SK-N-SH (cell line): ENCODE measurements at regions not wholly inside any gene's neighbourhood (a gene's known extent, or its start where the extent isn't known, plus 50 kb on each side); places are given as distances from the start of the nearest gene placed in this dataset.

Experiments used
- CTCF ChIA-PET: fragments of 300-600, 350-600 bp; formaldehyde crosslinking; extraction: SDS; loops from one replicate; lab custom pipeline; 2021; lab: Yijun Ruan, JAX
- POLR2A ChIA-PET: fragments of 350-600 bp; sonication (Branson Sonifier 250); formaldehyde crosslinking; extraction: SDS; loops from one replicate; lab custom pipeline; 2020; ENCODE audit warnings: antibody characterized with exemption, inconsistent platforms; lab: Yijun Ruan, JAX
- DNase-seq: peaks from one replicate; pipeline ENCODE4 v3.0.0; 2012
- H2AFZ ChIP-seq: fragments of 200-600 bp; sonication (generic); 2 replicates; pipeline ENCODE4 v1.8.1; 2016; ENCODE audit warnings: antibody characterized with exemption, mild to moderate bottlenecking, low read depth
- H3F3A ChIP-seq: fragments of 200-600 bp; sonication (generic); replicated peaks from 2 replicates; pipeline ENCODE3; 2016; ENCODE audit warnings: antibody characterized with exemption, mild to moderate bottlenecking; ENCODE audit not compliant: insufficient read depth
- H3K27ac ChIP-seq, 2 experiments: fragments of 200-500 bp in 1 of 2; fragments of 200-600 bp in 1 of 2; sonication (Bioruptor generic) in 1 of 2; sonication (generic), shearing (Covaris generic) in 1 of 2; 2 replicates each; pipeline versions ENCODE4 v1.5.1 to v1.6.1; 2014 to 2016; ENCODE audit warnings: low read depth in 2 of 2, inconsistent platforms in 1 of 2, low read length in 1 of 2, mild to moderate bottlenecking in 1 of 2, mixed read lengths in 1 of 2
- H3K27me3 ChIP-seq: fragments of 200-600 bp; sonication (generic), shearing (Covaris generic); 2 replicates; pipeline ENCODE4 v1.6.1; 2016; ENCODE audit warnings: mixed run types; ENCODE audit not compliant: insufficient read depth
- H3K36me3 ChIP-seq, 2 experiments: fragments of 200-500 bp in 1 of 2; fragments of 200-600 bp in 1 of 2; sonication (Bioruptor generic) in 1 of 2; sonication (generic) in 1 of 2; replicated peaks in 1 of 2; 2 replicates each; pipeline versions ENCODE3 to v1.5.1; 2014 to 2016; ENCODE audit warnings: low read length in 1 of 2, mild to moderate bottlenecking in 1 of 2; ENCODE audit not compliant: insufficient read depth in 2 of 2, control insufficient read depth in 1 of 2
- H3K4me1 ChIP-seq, 2 experiments: fragments of 200-500 bp in 1 of 2; fragments of 200-600 bp in 1 of 2; sonication (Bioruptor generic) in 1 of 2; sonication (generic), shearing (Covaris generic) in 1 of 2; 2 replicates each; pipeline versions ENCODE4 v1.5.1 to v1.6.1; 2014 to 2016; ENCODE audit warnings: low read depth in 1 of 2, low read length in 1 of 2, mixed run types in 1 of 2; ENCODE audit not compliant: insufficient read depth in 2 of 2, control insufficient read depth in 1 of 2
- H3K4me2 ChIP-seq: fragments of 200-600 bp; sonication (generic), shearing (Covaris generic); 2 replicates; pipeline ENCODE4 v1.6.1; 2017; ENCODE audit warnings: mixed run types
- H3K4me3 ChIP-seq, 2 experiments: fragments of 200-500 bp in 1 of 2; fragments of 200-600 bp in 1 of 2; sonication (Bioruptor generic) in 1 of 2; sonication (generic), shearing (Covaris generic) in 1 of 2; 2 replicates each; pipeline versions ENCODE4 v1.5.1 to v1.8.1; 2014 to 2016; ENCODE audit warnings: low read depth in 2 of 2, inconsistent platforms in 1 of 2, low read length in 1 of 2, mild to moderate bottlenecking in 1 of 2, mixed read lengths in 1 of 2, moderate library complexity in 1 of 2
- H3K79me2 ChIP-seq: fragments of 200-600 bp; sonication (generic); 2 replicates; pipeline ENCODE4 v1.8.1; 2017; ENCODE audit warnings: mild to moderate bottlenecking; ENCODE audit not compliant: insufficient read depth
- H3K9ac ChIP-seq: fragments of 200-600 bp; sonication (generic); 2 replicates; pipeline ENCODE4 v1.6.1; 2017; ENCODE audit warnings: mixed run types
- H3K9me2 ChIP-seq: fragments of 200-600 bp; sonication (generic); 2 replicates; pipeline ENCODE4 v1.6.1; 2017; ENCODE audit warnings: mixed run types
- H3K9me3 ChIP-seq: fragments of 200-600 bp; sonication (generic); 2 replicates; pipeline ENCODE4 v1.6.1; 2017; ENCODE audit warnings: mixed run types, mild to moderate bottlenecking, moderate library complexity
- H4K20me1 ChIP-seq: fragments of 200-600 bp; sonication (generic); 2 replicates; pipeline ENCODE4 v1.6.1; 2017; ENCODE audit warnings: mild to moderate bottlenecking, mixed run types; ENCODE audit not compliant: insufficient read depth
- EZH2phosphoT487 ChIP-seq: fragments of 200-600 bp; sonication (generic); IDR thresholded peaks from 2 replicates; pipeline ENCODE4 v1.6.1; 2017; ENCODE audit warnings: low read depth, mixed run types, mild to moderate bottlenecking, antibody characterized with exemption, moderate library complexity, borderline replicate concordance
- FOXJ3 ChIP-seq: sonication (generic); formaldehyde crosslinking; IDR thresholded peaks from 2 replicates; pipeline ENCODE4 v1.5.1; 2020; ENCODE audit warnings: mild to moderate bottlenecking, missing genetic modification reagents
- FOXM1 ChIP-seq: IDR thresholded peaks from 2 replicates; pipeline ENCODE4 v1.4.0; 2012; ENCODE audit warnings: low read depth, mild to moderate bottlenecking
- GABPA ChIP-seq: IDR thresholded peaks from 2 replicates; pipeline ENCODE4 v1.4.0; 2012; ENCODE audit warnings: low read depth, mild to moderate bottlenecking
- MEF2A ChIP-seq: IDR thresholded peaks from 2 replicates; pipeline ENCODE4 v1.4.0; 2012; ENCODE audit warnings: low read depth, borderline replicate concordance
- NRF1 ChIP-seq: IDR thresholded peaks from 2 replicates; pipeline ENCODE4 v1.6.1; 2012; ENCODE audit warnings: low read depth, mild to moderate bottlenecking, low read length
- POLR2AphosphoS5 ChIP-seq: IDR thresholded peaks from 2 replicates; pipeline ENCODE4 v1.6.1; 2012; ENCODE audit warnings: low read depth, low read length
- RAD21 ChIP-seq: IDR thresholded peaks from 2 replicates; pipeline ENCODE4 v1.6.1; 2012; ENCODE audit warnings: mild to moderate bottlenecking, low read length
- RFX5 ChIP-seq: IDR thresholded peaks from 2 replicates; pipeline ENCODE4 v1.6.1; 2012; ENCODE audit warnings: mild to moderate bottlenecking, improper control_type of control experiment, low read length
- SIN3A ChIP-seq: IDR thresholded peaks from 2 replicates; pipeline ENCODE4 v1.6.1; 2012; ENCODE audit warnings: low read depth, mild to moderate bottlenecking, low read length, moderate library complexity, borderline replicate concordance
- SMC3 ChIP-seq: IDR thresholded peaks from 2 replicates; pipeline ENCODE4 v1.6.1; 2012; ENCODE audit warnings: low read depth, low read length, improper control_type of control experiment
- YY1 ChIP-seq: IDR thresholded peaks from 2 replicates; pipeline ENCODE4 v1.4.0; 2012; ENCODE audit warnings: low read depth, mild to moderate bottlenecking
- WGBS: methylation state at CpG from one replicate; pipeline ENCODE4 v1.1.6; 2017; ENCODE audit warnings: low lambda C conversion rate; 5-methylcytosine and 5-hydroxymethylcytosine counted together
- TF ChIP-seq, protein P1 (sequence below): IDR thresholded peaks from 2 replicates; pipeline ENCODE4 v1.4.0; 2012; ENCODE audit warnings: low read depth, borderline replicate concordance
- TF ChIP-seq, protein P2 (sequence below): fragments of 150-350 bp; IDR thresholded peaks from 2 replicates; pipeline ENCODE4 v1.6.1; 2017; ENCODE audit warnings: antibody characterized with exemption, low read length, low read depth, borderline replicate concordance
- TF ChIP-seq, protein P3 (sequence below): IDR thresholded peaks from 2 replicates; pipeline ENCODE4 v1.6.1; 2012; ENCODE audit warnings: mild to moderate bottlenecking, low read depth, low read length, moderate library complexity
- TF ChIP-seq, protein P4 (sequence below): fragments of 200-600 bp; sonication (generic); IDR thresholded peaks from 2 replicates; pipeline ENCODE4 v1.6.1; 2017; ENCODE audit warnings: antibody characterized with exemption, mild to moderate bottlenecking, moderate library complexity
- TF ChIP-seq, protein P5 (sequence below): IDR thresholded peaks from 2 replicates; pipeline ENCODE4; 2012

DNA sequence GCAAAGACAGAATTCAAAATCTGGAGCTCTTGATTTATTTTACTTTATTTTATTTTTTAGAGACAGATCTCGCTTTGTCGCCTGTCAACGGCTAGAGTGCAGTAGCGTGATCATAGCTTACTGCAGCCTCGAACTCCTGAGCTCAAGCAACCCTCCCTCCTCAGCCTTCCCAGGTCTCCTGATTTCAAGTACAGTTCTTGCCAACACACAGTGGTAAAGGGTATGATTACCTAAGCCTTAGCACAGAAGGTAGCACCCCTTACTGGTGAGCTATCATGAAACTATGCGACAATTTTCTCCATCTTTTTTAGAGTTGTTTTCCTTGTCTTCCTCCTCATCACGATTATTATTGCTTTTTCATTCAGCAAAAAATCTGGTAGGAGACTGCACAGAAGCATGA is 94.3 kb upstream of the ETV6 start:
- Histone ChIP-seq H3K4me3 (no peak overlapping the region), H3K36me3 (no peaks in the 10 kb centered on the region), H3K4me1 (peaks cover 0 to 2% of the 10 kb centered on the region in 2 experiments; a peak in 1 of 4 replicates), H3K4me2 (no peak overlapping the region), H3K79me2 (no peaks in the 10 kb centered on the region), H2AFZ (no peak overlapping the region), H3K9me3 (no peaks in the 10 kb centered on the region), H3K27ac (no peak overlapping the region), H4K20me1 (no peaks in the 10 kb centered on the region), H3K9me2 (no peaks in the 10 kb centered on the region), H3K27me3 (no peaks in the 10 kb centered on the region), H3K9ac (no peak overlapping the region), H3F3A (no peaks in the 10 kb centered on the region)
- WGBS = 76% methylated on average over 7 of the region's 7 CpGs
- POLR2A ChIA-PET = no interaction called here
- CTCF ChIA-PET = interaction anchor here (0.9 to 5.6 kb wide), 9 partner anchors 9 to 1150 kb away, joined by 3 to 33 read pairs (median 3); no protein-coding TSS in a partner anchor
- TF ChIP-seq FOXJ3 (CRISPR knock-in tag) = no peak
- TF ChIP-seq, protein P1, sequence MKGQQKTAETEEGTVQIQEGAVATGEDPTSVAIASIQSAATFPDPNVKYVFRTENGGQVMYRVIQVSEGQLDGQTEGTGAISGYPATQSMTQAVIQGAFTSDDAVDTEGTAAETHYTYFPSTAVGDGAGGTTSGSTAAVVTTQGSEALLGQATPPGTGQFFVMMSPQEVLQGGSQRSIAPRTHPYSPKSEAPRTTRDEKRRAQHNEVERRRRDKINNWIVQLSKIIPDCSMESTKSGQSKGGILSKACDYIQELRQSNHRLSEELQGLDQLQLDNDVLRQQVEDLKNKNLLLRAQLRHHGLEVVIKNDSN = no peak
- TF ChIP-seq RFX5 = no peak
- TF ChIP-seq, protein P2, sequence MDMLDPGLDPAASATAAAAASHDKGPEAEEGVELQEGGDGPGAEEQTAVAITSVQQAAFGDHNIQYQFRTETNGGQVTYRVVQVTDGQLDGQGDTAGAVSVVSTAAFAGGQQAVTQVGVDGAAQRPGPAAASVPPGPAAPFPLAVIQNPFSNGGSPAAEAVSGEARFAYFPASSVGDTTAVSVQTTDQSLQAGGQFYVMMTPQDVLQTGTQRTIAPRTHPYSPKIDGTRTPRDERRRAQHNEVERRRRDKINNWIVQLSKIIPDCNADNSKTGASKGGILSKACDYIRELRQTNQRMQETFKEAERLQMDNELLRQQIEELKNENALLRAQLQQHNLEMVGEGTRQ = no peak
- TF ChIP-seq MEF2A = no peak
- TF ChIP-seq SIN3A = no peak
- no peak for TF ChIP-seq NRF1
- TF ChIP-seq EZH2phosphoT487 = no peak
- no peak for TF ChIP-seq RAD21
- no peak for TF ChIP-seq FOXM1
- TF ChIP-seq SMC3 = no peak
- no peak for DNase-seq

DNA sequence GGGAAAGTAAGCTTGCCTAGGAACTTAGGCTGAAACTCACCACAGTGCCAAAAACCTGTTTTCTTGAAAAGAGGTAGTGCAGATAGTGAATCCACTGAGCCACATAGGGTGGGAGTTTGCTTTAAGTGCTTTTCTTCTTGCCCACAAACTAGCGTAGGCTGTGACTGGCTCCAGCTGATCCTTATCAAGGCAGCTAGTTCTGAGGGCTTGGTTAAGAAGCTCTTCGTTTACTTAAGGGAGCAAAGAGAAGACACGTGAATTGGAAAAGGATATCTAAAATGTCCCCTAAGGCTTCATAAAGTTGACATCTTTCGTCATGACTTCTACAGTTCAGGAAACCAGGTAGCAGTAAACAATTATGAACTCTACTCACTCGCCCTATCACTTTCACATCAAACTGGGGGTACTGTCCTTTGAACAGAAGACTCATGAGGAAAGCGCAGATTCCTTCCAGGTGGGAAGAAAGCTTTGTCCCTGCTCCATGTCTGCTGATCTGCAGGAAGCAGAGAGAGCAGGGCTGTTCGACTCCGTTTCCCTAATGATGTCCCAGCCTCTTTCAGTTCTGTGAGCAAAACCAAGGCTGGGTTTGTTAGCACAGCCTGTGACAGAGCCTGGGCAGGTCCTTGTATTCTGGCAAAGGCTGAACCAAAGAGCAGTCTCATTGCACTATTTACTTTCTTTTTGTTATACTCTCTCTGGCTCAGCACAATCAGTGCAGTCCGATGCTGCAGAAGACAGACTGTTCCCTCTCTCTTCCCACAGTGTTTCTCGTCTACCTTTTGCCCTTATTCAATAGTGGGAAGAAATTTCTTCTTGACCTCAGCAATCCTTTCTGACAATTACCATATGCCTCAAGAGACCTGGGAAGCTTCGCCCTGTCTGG is 93.5 kb upstream of the ETV6 start:
- Histone ChIP-seq H3K4me2 (no peak overlapping the region; the same call in 1 of the 2 replicates), H2AFZ (no peak overlapping the region)
- no peak for TF ChIP-seq NRF1
- no peak for TF ChIP-seq GABPA
- no peak for TF ChIP-seq POLR2AphosphoS5
- no peak for TF ChIP-seq SMC3
- TF ChIP-seq YY1 = no peak
- no peak for TF ChIP-seq RAD21
- TF ChIP-seq, protein P3, sequence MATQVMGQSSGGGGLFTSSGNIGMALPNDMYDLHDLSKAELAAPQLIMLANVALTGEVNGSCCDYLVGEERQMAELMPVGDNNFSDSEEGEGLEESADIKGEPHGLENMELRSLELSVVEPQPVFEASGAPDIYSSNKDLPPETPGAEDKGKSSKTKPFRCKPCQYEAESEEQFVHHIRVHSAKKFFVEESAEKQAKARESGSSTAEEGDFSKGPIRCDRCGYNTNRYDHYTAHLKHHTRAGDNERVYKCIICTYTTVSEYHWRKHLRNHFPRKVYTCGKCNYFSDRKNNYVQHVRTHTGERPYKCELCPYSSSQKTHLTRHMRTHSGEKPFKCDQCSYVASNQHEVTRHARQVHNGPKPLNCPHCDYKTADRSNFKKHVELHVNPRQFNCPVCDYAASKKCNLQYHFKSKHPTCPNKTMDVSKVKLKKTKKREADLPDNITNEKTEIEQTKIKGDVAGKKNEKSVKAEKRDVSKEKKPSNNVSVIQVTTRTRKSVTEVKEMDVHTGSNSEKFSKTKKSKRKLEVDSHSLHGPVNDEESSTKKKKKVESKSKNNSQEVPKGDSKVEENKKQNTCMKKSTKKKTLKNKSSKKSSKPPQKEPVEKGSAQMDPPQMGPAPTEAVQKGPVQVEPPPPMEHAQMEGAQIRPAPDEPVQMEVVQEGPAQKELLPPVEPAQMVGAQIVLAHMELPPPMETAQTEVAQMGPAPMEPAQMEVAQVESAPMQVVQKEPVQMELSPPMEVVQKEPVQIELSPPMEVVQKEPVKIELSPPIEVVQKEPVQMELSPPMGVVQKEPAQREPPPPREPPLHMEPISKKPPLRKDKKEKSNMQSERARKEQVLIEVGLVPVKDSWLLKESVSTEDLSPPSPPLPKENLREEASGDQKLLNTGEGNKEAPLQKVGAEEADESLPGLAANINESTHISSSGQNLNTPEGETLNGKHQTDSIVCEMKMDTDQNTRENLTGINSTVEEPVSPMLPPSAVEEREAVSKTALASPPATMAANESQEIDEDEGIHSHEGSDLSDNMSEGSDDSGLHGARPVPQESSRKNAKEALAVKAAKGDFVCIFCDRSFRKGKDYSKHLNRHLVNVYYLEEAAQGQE = no peak
- TF ChIP-seq MEF2A = no peak
- TF ChIP-seq, protein P4, sequence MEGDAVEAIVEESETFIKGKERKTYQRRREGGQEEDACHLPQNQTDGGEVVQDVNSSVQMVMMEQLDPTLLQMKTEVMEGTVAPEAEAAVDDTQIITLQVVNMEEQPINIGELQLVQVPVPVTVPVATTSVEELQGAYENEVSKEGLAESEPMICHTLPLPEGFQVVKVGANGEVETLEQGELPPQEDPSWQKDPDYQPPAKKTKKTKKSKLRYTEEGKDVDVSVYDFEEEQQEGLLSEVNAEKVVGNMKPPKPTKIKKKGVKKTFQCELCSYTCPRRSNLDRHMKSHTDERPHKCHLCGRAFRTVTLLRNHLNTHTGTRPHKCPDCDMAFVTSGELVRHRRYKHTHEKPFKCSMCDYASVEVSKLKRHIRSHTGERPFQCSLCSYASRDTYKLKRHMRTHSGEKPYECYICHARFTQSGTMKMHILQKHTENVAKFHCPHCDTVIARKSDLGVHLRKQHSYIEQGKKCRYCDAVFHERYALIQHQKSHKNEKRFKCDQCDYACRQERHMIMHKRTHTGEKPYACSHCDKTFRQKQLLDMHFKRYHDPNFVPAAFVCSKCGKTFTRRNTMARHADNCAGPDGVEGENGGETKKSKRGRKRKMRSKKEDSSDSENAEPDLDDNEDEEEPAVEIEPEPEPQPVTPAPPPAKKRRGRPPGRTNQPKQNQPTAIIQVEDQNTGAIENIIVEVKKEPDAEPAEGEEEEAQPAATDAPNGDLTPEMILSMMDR = no peak
- TF ChIP-seq, protein P5, sequence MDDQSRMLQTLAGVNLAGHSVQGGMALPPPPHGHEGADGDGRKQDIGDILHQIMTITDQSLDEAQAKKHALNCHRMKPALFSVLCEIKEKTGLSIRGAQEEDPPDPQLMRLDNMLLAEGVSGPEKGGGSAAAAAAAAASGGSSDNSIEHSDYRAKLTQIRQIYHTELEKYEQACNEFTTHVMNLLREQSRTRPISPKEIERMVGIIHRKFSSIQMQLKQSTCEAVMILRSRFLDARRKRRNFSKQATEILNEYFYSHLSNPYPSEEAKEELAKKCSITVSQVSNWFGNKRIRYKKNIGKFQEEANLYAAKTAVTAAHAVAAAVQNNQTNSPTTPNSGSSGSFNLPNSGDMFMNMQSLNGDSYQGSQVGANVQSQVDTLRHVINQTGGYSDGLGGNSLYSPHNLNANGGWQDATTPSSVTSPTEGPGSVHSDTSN = no peak

More for the DNA sequence above, 93.5 kb upstream of the ETV6 start:
- no peaks in the 10 kb centered on the region for H3K36me3 ChIP-seq
- WGBS = 61% methylated on average over 11 of the region's 11 CpGs
- no peaks in the 10 kb centered on the region for H4K20me1 ChIP-seq
- peaks cover 0 to 2% of the 10 kb centered on the region in 2 experiments; a peak in 1 of 4 replicates for H3K4me1 ChIP-seq
- peaks cover 3% of the 10 kb centered on the region for H3F3A ChIP-seq
- H3K79me2 ChIP-seq = no peaks in the 10 kb centered on the region
- H3K27ac ChIP-seq = no peak overlapping the region
- no peaks in the 10 kb centered on the region for H3K9me2 ChIP-seq
- DNase-seq = no peak
- no peak overlapping the region for H3K9ac ChIP-seq
- ChIA-PET POLR2A (no interaction called here), CTCF (interaction anchor here (1.1 to 5.6 kb wide), 8 partner anchors 8 to 1149 kb away, joined by 3 to 33 read pairs (median 4); no protein-coding TSS in a partner anchor)
- H3K4me3 ChIP-seq = no peak overlapping the region
- no peaks in the 10 kb centered on the region for H3K9me3 ChIP-seq
- no peaks in the 10 kb centered on the region for H3K27me3 ChIP-seq
